ENCODE measurements at regions not wholly inside any gene's neighbourhood (a gene's known extent, or its start where the extent isn't known, plus 50 kb on each side); places are given as distances from the start of the nearest gene placed in this dataset.

DNA sequence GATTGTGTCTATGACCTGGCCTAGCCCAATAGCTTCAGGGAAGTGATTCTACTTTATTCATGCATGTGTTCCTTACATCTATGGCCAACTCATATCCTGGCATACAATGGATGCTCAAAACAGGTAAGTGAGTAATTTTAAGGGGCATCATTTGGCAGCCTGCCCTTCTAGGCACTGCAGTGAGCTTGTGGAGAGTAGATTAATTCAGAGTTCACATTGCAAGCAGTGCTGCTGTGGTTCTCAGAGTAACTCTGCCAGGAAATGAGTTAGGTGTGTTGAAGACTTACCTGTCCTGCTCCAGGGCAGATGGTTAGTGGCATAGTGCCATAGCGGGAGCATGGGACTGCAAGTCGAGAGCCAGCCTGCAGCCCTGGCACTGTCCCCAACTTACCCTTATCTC lies 158.0 kb downstream of the SCP2D1 start:
- TF ChIP-seq, protein P1, sequence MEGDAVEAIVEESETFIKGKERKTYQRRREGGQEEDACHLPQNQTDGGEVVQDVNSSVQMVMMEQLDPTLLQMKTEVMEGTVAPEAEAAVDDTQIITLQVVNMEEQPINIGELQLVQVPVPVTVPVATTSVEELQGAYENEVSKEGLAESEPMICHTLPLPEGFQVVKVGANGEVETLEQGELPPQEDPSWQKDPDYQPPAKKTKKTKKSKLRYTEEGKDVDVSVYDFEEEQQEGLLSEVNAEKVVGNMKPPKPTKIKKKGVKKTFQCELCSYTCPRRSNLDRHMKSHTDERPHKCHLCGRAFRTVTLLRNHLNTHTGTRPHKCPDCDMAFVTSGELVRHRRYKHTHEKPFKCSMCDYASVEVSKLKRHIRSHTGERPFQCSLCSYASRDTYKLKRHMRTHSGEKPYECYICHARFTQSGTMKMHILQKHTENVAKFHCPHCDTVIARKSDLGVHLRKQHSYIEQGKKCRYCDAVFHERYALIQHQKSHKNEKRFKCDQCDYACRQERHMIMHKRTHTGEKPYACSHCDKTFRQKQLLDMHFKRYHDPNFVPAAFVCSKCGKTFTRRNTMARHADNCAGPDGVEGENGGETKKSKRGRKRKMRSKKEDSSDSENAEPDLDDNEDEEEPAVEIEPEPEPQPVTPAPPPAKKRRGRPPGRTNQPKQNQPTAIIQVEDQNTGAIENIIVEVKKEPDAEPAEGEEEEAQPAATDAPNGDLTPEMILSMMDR (IDR thresholded peaks at IDR 0.05), result no peak
- no peak for TF ChIP-seq EZH2 (IDR thresholded peaks at IDR 0.05)
